Stimulated activated CD4-positive, alpha-beta T cell treated with anti-CD3 and anti-CD28 coated beads, Interleukin-1b, Interleukin-23, amount 100 ng/mL, for 48 hours (primary cell): ENCODE measurements at regions not wholly inside any gene's neighbourhood (a gene's known extent, or its start where the extent isn't known, plus 50 kb on each side); places are given as distances from the start of the nearest gene placed in this dataset.

Experiments
- DNase-seq: peaks from one replicate; pipeline ENCODE4 v3.0.0-alpha.2; 2020

DNA sequence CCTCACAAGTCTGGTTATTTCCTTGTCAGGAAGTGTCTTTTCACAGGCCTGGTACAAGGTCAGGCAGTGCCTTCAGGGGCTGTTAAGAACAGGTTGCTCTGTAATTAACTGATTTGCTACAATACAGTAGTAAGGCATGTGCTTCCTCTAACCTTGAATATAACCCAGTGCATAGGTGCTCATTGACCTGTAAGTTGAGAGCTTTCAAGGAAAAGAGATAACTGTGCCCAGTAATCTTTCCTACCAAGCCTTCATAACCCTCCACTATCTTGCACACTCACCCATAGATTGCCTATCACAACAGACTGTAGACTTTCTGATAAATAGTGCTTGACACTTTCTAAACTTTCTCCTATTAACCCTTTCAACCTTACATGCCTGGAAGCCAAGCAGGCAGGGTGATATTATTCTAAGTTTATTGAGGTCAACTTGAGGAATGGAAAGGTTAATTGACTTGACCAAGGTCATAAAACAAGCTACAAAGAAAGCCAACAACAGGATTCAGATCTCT, 148.1 kb downstream of the PPARGC1A start:
- no peak for DNase-seq

DNA sequence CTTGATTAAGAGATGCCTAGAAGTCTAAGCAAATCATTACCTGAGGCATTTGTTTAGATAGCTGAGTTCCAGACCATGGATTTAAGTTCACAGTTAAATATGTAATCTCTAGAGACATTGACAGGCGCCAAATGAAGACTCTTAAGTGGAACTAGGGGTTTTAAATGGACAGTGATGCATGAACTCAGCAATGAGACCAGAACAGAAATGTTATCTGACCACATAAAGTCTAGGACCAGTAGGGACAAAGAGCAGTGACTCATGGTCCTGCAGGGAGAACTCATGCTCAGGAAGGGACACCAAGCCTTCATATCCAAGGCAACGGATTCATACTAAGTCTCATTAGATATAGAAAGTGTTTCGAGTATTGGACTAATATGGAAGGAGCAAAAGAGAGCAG, 152.3 kb downstream of the PPARGC1A start:
- DNase-seq, result no peak

DNA sequence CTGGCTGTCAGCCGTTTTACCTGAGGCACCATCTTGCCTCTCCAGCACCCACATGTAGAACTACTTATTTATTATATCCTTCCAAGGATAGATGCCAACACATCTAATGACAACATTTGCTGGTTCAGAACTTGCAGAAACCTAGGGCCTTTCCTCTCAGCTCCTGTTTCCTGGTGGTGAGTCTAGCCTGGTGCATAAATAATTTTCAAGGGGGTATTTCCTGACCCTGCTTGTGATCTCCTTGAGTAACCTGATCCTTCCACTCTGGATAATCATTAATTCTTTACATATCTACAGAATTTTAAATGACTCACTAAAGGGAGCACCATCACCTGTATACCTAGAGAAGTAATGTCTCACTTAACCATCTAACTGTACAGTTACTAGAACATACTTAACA, 153.4 kb downstream of the PPARGC1A start:
- DNase-seq, result no peak

DNA sequence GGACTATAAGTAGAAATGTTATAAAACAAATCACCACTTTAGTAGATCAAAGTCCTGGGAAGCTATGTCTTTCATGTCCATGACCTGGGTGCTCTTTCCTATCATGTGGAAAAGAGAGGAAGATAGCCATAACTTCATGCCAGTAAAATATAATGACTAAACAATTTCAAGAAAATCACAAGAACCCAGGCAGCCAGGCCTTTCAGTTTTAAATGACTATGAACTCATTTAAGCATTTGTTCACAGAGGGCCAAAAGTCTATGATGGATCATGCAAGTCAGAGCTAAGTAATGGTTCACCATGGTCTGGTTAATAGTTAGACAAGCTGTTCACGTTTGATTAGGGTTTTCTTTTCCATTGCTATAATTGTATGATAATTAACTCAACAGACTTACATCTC, 155.8 kb downstream of the PPARGC1A start:
- no peak for DNase-seq

DNA sequence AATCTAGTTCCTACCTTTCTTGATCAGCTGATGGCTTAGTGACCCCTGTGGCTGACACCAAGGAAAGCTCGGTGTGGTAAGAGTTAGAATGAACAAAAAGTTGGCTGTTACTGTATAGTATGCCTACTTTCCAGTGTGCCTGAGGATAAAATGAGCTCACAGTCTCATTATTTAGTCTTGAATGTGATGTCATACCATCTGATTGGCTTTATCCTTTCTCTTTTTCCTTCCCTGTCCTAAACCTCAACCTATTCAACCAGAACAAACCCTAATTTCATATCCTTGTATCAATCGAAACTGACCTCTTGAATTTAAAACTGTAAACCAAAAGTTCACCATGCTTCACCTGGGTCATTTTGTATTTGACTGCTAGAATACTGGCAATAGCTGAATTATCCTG, 156.4 kb downstream of the PPARGC1A start:
- no peak for DNase-seq

DNA sequence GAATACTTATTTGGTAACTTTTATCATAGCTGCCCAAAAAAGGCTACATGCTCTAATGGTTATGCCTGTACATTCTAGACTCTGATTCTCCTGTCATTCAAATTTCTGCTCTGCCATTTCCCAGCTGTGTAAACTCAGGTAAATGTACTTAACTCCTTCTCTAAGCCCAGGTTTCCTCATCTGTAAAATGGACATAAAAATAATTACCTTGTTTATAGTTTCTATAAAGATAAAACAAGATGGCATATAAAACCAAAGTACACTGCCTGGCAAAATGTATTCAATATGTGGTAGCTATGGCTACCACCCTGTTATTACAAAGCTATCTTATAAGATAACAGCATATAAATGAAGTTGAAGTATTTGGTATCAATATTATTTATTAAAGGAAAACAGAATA, 158.8 kb downstream of the PPARGC1A start:
- DNase-seq, result no peak

DNA sequence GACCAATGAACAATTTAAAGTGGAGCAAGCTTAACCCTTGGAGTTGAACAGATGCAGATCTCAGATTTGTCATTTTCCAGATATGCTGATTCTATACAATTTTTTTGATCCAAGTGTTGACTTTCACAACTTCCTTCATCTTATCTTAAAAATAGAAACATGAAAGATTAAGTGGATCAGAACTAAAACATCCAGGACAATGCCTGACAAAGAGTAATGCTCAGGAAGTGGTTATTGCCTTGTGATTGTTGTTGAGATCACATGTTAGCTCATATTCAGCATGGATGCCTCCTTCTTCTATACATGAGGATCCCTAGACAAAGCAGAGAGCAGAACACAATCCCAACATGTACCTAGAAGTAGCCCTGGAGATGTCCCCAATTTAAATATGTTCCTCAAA, 160.9 kb downstream of the PPARGC1A start:
- DNase-seq, result no peak

DNA sequence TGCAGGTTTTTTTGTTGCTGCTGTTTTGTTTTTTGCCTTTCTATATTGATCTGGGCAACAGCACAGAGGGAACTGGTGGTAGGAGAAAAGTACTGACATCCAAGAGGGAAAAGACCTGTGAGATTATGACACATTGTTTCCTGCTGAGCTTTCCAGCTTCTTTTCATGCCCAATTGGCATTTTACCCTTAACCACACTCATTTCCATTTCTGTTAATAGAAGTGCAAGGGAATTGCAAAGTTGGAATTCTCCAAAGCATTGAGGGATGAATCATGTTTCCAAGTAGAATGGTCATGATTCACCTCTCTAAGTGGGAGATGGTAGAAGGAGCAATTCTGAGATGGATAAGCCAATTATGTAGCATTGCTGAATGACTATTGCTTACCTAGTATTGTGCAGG, 161.5 kb downstream of the PPARGC1A start:
- DNase-seq, result no peak

DNA sequence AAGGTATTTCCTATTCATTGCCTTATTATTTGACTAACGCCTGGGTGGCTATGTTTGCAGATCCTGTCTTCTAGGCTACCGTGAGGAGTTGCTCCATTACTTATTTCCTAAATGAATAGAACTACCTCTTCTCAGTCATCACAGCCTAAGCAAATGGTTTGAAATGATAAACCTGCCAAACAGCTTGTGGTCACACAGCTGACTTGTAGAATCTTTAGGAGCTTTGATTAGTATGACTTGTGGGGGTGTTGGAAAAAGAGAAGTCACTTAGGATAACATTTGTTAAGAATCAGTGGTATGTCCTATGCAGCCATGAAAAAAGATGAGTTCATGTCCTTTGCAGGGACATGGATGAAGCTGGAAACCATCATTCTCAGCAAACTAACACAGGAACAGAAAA, 169.3 kb downstream of the PPARGC1A start:
- no peak for DNase-seq

DNA sequence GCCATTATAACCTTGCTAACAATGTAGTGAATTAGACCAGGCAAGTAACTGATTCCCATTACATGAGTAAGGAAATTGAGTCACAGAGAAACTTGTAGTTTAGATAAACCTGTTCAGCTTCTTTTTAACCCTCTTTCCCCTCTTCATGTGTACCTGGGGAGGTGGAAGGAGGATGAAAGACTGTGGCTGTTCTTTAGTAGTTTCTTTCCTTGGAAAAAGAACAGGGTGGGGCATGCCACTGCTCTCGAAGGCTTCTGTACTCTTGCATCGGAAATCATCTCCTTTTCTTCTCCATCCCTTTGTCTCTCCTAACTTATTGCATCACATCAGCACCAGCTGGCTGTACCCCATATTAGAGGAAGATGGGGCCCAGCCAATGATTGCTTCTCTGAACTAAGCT, 171.4 kb downstream of the PPARGC1A start:
- no peak for DNase-seq

DNA sequence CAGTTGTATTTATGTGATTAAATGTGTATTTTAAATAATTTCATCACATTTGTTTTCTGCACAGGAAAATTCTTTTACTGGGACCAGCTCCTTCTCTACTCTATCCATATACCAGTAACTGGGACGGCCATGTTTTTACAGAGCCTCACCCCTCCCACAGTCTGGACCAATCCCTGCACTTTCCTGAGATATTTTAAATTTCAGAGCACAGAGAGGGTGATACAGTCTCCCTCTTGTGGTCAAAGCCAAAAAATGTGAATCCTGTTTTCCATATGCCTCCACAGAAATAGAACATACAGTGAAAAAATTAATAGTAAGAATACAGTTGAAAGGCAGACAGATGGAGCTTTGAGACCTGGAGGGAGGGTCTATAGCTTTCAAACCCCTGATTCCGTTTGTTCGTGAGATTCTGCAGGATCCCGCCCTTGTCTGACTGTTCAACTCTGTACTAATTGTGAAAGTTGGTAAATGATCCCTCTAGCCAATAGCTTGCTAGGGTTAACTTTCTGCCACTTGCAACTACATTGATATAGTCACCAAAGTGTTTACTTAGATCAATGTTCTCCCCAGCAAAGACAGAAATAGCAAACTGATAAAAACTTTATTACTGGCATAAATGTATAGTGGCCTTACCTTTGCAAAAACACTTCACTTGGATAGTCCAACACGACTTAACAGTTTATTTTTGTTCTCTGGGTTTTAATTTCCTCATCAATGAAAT, 172.2 kb downstream of the PPARGC1A start:
- DNase-seq, result no peak

DNA sequence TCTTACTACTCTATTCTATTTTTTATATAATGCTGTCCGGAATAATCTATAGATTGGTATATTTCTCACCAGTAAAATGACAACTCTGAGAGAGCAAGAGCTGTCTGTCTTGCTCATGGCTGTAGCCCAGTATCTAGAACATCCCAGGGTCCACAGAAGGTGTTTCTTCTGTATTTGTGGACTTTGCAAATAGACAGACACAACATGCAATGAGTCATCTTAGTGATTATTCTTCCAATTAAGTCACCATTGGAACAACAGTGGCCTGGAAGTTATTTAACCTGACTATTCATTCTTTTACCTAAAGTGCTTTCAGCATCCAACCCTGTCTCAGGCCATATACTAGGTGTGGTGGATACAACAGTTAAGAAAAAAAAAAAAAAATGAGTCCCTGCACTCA, 179.5 kb downstream of the PPARGC1A start:
- no peak for DNase-seq

DNA sequence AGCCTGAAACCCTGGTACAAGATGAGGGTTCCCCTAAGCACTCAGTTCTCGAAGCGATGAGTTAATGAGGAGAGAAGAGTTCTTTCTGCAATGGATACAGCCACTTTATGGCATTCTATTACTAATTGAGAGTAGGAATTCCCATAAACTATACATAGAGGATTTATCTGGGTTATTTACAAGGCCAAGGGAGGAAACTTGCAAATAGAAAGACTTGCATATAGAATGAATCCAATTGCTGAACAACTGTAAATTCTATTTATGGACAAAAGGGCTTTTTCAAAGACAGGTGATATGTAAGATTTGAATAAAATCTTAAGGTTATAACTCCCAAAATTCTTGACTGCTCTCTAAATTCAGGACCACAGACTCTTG, 182.2 kb downstream of the PPARGC1A start:
- DNase-seq, result no peak

DNA sequence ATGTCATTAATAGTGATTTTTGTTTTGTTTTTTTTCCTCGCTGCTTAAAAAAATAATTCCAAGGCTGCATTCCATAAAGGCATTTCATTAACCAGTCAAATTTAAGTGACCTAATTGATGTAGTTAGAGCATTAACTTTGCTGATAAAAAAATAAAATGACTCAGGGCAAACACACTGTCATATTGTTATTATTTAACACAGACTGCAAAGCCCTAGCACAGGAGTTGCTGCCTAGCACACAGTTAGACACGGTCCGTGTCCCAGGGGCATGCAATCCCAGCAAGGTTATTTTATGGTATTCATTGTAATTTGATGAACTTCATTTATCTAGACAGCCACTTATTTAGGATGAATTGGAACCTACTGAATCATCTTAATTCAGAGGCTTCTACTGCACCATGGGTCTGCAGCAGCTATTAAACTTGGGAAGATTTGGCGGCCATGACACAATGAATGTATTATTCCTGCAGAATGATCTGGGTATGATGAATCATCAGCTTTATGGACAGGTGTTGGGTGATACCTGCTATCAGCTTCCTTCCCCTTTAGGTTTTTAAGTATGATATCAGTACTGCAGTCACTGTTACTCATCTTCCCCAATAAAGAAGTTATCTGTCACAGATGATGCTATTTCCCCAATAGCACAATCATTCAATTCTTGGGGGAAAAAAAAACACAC, 182.7 kb downstream of the PPARGC1A start:
- no peak for DNase-seq

DNA sequence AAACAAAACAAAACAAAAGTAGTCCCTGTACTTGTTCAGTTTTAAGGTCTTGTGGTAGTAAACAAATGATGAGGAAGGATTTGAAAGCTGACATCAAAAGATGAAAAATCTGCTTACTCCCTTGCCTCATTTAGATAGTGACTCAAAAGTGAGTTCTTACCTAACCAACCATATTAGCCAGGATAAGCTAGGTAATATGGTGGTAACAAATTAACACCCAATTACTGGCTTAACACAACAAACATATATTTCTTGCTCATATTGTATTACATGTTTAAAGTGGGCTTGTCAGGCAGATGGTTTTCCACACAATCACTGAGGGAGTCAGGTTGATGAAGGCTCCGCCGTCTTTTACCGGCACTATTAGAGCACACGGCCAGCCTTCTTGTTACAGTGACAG, 189.7 kb downstream of the PPARGC1A start:
- no peak for DNase-seq

DNA sequence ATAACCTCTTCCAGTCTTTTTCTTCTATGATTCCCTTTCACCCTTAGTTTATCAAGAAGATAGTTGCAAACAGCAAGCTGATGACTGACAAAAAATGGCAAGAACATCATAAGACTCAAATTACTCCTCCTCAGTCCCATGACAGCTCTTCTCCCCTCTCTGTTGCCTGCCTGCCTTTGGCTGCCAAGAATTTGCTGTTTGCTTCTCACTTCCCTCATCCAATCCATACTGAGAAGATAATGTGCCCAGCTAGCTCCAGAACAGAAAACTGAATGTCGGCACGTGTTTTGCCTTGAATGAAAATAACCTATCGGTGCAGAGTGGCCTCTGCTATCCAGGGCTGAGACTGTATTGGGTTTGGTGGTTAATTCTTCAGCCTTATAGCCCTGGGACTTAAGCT, 192.1 kb downstream of the PPARGC1A start:
- DNase-seq, result no peak

DNA sequence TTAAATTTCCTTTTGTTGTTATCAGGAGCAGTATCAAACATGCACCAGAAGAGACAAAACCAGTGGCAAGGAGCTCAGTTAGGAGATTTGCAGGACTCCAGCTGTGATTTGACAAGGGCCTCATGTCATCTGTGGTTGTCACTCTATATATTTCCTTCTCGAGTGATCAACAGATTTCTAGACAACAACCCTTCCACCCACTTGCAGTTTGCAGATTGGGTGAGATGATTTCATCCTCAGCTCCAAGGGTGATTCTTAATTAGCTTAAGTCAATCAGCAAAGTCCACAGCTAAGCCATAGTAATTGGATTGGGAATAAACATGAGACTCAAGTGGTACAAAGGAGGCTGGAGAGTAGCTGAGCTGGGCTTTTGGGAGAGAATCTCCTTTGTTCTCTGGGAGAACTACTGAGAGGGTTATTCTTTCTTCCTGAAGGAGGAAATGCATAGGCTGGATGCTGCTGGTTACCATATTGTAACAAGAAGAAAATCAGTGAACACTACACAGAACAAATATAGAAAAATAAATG, 192.8 kb downstream of the PPARGC1A start:
- DNase-seq, result no peak

DNA sequence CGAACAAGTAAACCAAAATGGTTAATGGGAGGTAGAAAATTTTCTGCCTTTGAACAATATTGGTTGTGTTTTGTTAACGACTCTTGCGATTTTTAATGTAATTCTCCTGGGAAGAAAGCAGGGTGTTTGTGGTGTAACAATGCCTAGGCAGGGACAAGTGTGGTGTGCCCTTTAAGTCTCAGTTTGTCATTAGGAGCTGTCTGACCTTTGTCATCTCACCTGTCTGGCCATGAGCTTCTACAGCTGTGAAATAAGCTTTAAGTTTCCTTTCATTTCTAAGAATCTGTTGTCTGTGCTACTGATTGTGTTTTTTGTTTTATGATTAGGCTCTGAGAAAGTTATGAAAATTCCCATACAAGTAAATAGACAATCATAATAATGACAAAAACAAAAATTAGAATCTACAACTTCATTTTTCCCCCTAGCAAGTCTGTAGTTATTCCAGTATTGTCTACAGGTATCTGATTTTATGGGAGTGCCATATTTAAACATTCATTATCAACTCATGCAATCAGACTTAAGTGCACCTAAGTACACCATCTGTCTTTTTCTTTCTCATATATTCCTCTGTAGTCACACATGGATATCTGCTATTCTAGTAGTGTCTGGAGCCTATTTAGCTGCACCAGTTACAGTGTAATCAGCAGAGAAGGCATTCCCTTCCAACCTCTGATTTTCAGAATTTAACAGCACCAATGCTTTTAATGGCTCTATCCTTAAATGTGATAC, 203.5 kb downstream of the PPARGC1A start:
- DNase-seq, result no peak

DNA sequence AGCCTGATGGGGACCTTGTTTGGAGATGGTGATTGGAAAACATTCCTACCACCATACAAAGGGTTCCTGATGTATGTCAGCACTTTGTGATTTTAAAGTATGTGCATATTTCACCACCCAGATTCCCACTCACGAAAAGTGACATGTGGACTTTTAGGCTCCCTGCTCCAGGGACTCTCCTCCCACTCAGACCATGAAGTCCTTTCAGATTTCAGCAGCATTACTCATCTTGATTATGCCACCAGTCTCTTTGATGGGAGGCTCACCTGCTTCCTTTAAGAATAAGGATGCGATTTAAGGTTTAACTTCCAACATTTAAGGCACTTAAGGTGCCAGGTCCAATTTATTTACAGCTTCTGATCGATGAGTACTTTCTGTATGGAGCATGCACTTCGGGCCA, 204.4 kb downstream of the PPARGC1A start:
- no peak for DNase-seq

DNA sequence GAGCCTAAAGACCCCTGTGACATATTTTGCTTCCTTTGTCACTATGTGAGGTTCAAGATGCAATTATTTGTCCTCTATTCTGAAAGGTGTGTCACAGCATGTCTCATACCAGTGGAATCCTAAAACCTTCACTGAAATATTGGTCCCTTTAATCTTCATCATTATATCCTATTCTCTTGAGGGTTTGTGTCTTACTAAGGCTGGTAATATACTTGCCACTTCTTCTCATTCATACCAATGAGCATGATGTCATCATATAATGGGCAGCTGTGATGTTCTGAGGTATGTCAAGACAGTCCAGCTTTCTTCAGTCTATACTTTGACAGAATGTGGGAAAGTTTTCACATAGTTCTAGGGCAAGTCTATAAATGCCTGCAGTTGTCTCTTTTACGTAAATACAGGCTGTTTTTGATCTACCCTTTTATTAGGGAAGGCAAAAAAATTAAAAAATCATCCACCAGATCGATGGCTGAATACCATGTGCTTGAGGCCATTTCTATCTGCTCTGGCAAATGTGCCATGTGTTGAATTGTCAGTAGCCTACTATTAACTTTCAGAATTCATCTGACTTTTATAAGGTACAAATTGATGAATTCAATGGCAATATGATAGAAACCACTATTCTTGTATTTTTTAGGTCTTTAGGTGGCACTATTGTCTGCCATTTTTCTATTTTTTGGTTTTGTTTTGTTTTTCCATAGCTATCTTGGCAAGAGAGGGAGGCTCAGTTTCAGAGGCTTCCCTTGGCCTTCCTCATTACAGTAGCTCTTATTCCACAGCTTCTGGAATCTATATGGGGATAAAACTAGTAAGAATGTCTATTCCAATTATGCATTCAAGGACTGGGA, 209.0 kb downstream of the PPARGC1A start:
- DNase-seq, result no peak

DNA sequence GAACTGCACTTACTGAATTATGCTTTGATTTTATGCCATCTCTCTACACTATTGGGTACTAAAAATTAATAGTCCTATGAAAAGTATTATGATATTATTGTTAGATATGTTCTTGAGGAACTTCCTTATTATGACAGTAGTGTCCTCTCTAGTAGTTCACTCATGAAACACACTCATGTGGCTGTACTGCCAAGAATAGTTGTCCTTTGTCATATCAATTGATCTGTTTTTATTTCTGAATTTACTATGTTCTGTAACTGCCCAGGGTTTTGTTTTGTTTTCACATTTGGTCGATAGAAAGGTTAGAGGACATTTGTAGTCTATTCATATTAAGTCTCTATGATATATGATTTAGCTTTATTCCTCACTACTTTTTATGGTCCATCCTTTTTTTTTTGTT, 215.2 kb downstream of the PPARGC1A start:
- DNase-seq, result no peak

DNA sequence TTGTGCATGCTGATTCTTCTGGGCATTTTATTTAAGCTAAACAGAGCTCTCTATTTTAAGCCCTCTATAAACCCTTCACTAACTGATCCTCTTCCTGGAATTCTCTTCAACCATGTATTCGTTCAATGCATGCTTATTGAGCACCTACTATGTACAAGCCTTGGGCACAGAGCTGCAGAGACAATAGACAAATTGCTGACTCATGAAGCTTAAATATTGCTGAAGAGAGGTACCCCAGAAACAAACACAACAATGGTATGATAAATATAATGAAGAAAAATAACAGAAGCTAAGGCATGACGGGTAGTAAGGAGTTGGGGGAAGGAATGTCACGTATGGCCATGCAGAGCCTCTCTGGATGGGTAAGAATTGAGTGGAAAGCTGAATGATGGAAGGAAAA, 222.2 kb downstream of the PPARGC1A start:
- DNase-seq, result no peak

DNA sequence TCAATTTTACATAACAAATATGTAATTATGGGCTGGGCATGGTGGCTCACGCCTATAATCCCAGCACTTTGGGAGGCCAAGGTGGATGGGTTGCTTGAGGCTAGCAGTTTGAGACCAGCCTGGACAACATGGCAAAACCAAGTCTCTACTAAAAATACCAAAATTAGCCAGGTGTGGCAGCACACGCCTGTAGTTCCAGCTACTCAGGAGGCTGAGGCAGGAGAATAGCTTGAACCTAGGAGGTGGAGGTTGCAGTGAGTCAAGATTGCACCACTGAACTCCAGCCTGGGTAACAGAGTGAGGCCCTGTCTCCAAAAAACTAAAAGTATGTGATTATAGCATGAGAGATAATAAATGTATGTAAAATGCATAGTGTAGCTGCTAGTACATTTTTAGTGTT, 229.0 kb downstream of the PPARGC1A start:
- no peak for DNase-seq
